GM12878 (cell line): ENCODE measurements at regions not wholly inside any gene's neighbourhood (a gene's known extent, or its start where the extent isn't known, plus 50 kb on each side); places are given as distances from the start of the nearest gene placed in this dataset.

Source experiments
- ATAC-seq: fragments of 200-7000 bp; cut with Tn5 transposase; 3 replicates; pipeline ENCODE4 v1.9.1; 2020; ENCODE audit warnings: mild to moderate bottlenecking, moderate library complexity
- BruUV-seq: library from RNA; stranded (reverse); fragments of 400-500 nt; replicated peaks from 2 replicates; lab custom pipeline; 2021; lab: Mats Ljungman, UMichigan
- CTCF ChIA-PET: fragments of 300-600 bp; sonication (Branson Sonifier 250); formaldehyde crosslinking; extraction: SDS; loops from one replicate; lab custom pipeline; 2021; ENCODE audit warnings: inconsistent platforms; lab: Yijun Ruan, JAX
- POLR2A ChIA-PET: fragments of 350-600 bp; formaldehyde crosslinking; extraction: SDS; loops from one replicate; lab custom pipeline; 2021; ENCODE audit warnings: inconsistent platforms; lab: Charles Lee
- RAD21 ChIA-PET: fragments of 300-600 bp; sonication (Branson Sonifier 250); formaldehyde crosslinking; loops from one replicate; lab custom pipeline; 2023; ENCODE audit warnings: antibody characterized with exemption; ENCODE audit not compliant: unreplicated experiment; lab: Charles Lee
- SMC1A ChIA-PET: fragments of 300-600 bp; sonication (Branson Sonifier 250); formaldehyde crosslinking; loops from one replicate; lab custom pipeline; 2023; ENCODE audit not compliant: unreplicated experiment, uncharacterized antibody; lab: Charles Lee
- DNase-seq: peaks from one replicate; pipeline ENCODE4 v3.0.0-alpha.2; 2011; ENCODE audit warnings: low read depth, low spot score
- FAIRE-seq: peaks from 3 replicates; lab custom pipeline; 2011; peaks lifted over from hg19 to GRCh38; lab: Jason Lieb, UNC
- H2AFZ ChIP-seq: 2 replicates; pipeline ENCODE4 v1.6.0; 2011; ENCODE audit warnings: low read depth, low read length, control low read depth; ENCODE audit not compliant: control insufficient read depth
- H3K27ac ChIP-seq: 2 replicates; pipeline ENCODE4 v1.5.1; 2011; ENCODE audit warnings: control low read depth; ENCODE audit not compliant: control insufficient read depth, insufficient read depth
- H3K27me3 ChIP-seq, 2 experiments: replicated peaks in 1 of 2; 2 replicates each; pipeline versions ENCODE4 v1.6.0 to v1.6.1; 2011; ENCODE audit warnings: low read length in 1 of 2; ENCODE audit not compliant: control insufficient read depth in 2 of 2, insufficient read depth in 2 of 2
- H3K36me3 ChIP-seq, 2 experiments: 2 replicates each; pipeline ENCODE4 v1.5.1; 2011; ENCODE audit warnings: low read length in 1 of 2; ENCODE audit not compliant: control insufficient read depth in 2 of 2, insufficient read depth in 2 of 2
- H3K4me1 ChIP-seq: 2 replicates; pipeline ENCODE4 v1.6.1; 2011; ENCODE audit warnings: mild to moderate bottlenecking, low read length, moderate library complexity, mixed read lengths; ENCODE audit not compliant: control insufficient read depth, insufficient read depth
- H3K4me2 ChIP-seq: 2 replicates; pipeline ENCODE4 v1.6.0; 2011; ENCODE audit warnings: control low read depth; ENCODE audit not compliant: control insufficient read depth, insufficient read depth
- H3K4me3 ChIP-seq: fragments of 200-600 bp; sonication (generic); 2 replicates; pipeline ENCODE4 v1.5.1; 2016
- H3K79me2 ChIP-seq: 2 replicates; pipeline ENCODE4 v1.6.0; 2011; ENCODE audit warnings: low read length; ENCODE audit not compliant: control insufficient read depth, insufficient read depth
- H3K9ac ChIP-seq: 2 replicates; pipeline ENCODE4 v1.8.0; 2011; ENCODE audit warnings: low read length, control low read depth, mixed read lengths; ENCODE audit not compliant: control insufficient read depth, insufficient read depth
- H3K9me3 ChIP-seq: replicated peaks from 3 replicates; pipeline ENCODE4 v1.5.1; 2011; ENCODE audit warnings: mild to moderate bottlenecking, low read length; ENCODE audit not compliant: control insufficient read depth, insufficient read depth
- H4K20me1 ChIP-seq: 2 replicates; pipeline ENCODE4 v1.6.0; 2011; ENCODE audit not compliant: control insufficient read depth, insufficient read depth
- RAD51 ChIP-seq: fragments of 450-650 bp; IDR thresholded peaks from 2 replicates; pipeline ENCODE4 v1.6.1; 2016; ENCODE audit warnings: moderate library complexity, mild to moderate bottlenecking, inconsistent platforms
- SMC3 ChIP-seq: IDR thresholded peaks from 2 replicates; pipeline ENCODE4 v1.6.1; 2011; ENCODE audit warnings: low read length, improper control_type of control experiment, borderline replicate concordance
- whole genome bisulfite sequencing: methylation state at CpG from one replicate; pipeline ENCODE4 v1.1.6; 2016; ENCODE audit warnings: low lambda C conversion rate; ENCODE audit not compliant: insufficient replicate concordance, insufficient coverage; ENCODE audit errors: missing lambda C conversion rate; 5-methylcytosine and 5-hydroxymethylcytosine counted together
- in situ Hi-C: fragments of 300-500 bp; cut with MboI; formaldehyde crosslinking; loops from 9 replicates; pipeline ENCODE4 v1.14.3; 2018; ENCODE audit warnings: mixed read lengths
- intact Hi-C: fragments of 100-400 bp; cut with micrococcal nuclease; formaldehyde crosslinking; loops from one replicate; pipeline ENCODE4 v1.14.2; 2022; ENCODE audit not compliant: unreplicated experiment
- TF ChIP-seq, protein P1 (sequence below): fragments of 450-650 bp; formaldehyde crosslinking; IDR thresholded peaks from 2 replicates; pipeline ENCODE4 v1.5.0; 2022; ENCODE audit warnings: mild to moderate bottlenecking, missing genetic modification characterization
- TF ChIP-seq, protein P2 (sequence below): fragments of 450-650 bp; IDR thresholded peaks from 2 replicates; pipeline ENCODE4 v1.6.1; 2016; ENCODE audit warnings: mild to moderate bottlenecking
- TF ChIP-seq, protein P3 (sequence below): fragments of 450-650 bp; conservative IDR thresholded peaks from 2 replicates; pipeline ENCODE4 v1.6.1; 2017; ENCODE audit warnings: mild to moderate bottlenecking, moderate library complexity

DNA sequence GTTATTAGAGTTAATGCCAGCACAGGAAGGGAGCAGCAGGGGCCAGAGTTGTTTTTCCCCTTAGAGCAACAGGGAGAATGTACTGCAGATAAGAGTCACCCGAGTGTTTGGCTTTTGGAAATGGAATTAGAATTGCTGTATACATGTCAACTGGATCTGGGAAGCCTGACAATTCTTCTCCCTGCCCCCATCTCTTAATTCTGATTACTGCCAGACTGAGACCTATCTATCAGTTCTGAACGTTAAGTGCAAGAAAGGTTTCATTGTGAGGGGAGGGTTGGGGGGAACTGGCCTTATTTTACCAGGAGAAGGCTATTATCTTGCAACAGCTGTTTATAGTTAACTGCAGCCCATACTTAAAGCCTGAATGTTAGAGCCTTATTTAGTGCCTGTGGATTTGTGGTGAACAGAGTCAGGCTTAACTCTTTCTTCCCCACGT, 424.5 kb upstream of the CDH11 start (continued):
- TF ChIP-seq, protein P1, sequence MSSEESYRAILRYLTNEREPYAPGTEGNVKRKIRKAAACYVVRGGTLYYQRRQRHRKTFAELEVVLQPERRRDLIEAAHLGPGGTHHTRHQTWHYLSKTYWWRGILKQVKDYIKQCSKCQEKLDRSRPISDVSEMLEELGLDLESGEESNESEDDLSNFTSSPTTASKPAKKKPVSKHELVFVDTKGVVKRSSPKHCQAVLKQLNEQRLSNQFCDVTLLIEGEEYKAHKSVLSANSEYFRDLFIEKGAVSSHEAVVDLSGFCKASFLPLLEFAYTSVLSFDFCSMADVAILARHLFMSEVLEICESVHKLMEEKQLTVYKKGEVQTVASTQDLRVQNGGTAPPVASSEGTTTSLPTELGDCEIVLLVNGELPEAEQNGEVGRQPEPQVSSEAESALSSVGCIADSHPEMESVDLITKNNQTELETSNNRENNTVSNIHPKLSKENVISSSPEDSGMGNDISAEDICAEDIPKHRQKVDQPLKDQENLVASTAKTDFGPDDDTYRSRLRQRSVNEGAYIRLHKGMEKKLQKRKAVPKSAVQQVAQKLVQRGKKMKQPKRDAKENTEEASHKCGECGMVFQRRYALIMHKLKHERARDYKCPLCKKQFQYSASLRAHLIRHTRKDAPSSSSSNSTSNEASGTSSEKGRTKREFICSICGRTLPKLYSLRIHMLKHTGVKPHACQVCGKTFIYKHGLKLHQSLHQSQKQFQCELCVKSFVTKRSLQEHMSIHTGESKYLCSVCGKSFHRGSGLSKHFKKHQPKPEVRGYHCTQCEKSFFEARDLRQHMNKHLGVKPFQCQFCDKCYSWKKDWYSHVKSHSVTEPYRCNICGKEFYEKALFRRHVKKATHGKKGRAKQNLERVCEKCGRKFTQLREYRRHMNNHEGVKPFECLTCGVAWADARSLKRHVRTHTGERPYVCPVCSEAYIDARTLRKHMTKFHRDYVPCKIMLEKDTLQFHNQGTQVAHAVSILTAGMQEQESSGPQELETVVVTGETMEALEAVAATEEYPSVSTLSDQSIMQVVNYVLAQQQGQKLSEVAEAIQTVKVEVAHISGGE (CRISPR knock-in tag): no peak

DNA sequence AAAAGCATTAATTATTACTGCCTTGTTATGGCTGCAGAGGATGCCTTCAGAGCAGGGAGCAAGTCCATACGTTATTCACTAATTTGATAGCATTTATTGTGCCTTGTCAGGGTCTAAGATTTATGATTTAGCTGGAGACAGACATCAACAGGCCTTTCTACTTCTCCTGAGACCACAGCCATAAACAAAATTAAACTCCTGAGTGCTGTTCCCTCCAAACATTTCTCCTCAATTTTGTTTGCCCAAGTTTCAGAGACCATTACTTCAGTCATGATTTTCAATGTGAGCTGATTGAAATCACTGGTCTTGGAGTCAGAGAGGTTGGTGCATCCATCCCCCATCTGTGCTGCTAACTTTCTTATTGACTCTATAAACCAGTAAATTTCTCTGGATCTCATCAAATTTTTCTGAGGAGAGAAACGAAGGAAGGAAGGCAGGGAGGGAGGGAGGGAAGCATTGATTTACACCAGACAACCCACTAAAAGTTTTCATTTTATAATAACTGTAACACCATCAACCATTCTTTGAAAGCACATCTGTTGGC, 423.6 kb upstream of the CDH11 start:
- no peak for DNase-seq
- ChIA-PET SMC1A (interaction anchor here (0.8 kb wide), 1 partner anchor 8 kb away, joined by 3 read pairs; no protein-coding TSS in a partner anchor), RAD21 (no interaction called here), POLR2A (no interaction called here), CTCF (no interaction called here)
- BruUV-seq: no TSS peak
- Histone ChIP-seq H3K27ac (no peak overlapping the region), H3K79me2 (no peaks in the 10 kb centered on the region), H3K36me3 (no peaks in the 10 kb centered on the region), H3K9me3 (no peaks in the 10 kb centered on the region), H3K9ac (no peak overlapping the region), H3K4me1 (no peaks in the 10 kb centered on the region), H3K4me2 (no peak overlapping the region), H3K27me3 (no peaks in the 10 kb centered on the region), H3K4me3 (no peak overlapping the region), H4K20me1 (no peaks in the 10 kb centered on the region), H2AFZ (no peak overlapping the region)
- intact Hi-C loops: no loop called here
- no peak for FAIRE-seq
- in situ Hi-C loops: loop anchor here (10.0 kb wide), 1 partner anchor 61 kb away; no protein-coding TSS in a partner anchor
- 2% methylated on average over 2 of the region's 2 CpGs for WGBS
- TF ChIP-seq, protein P2, sequence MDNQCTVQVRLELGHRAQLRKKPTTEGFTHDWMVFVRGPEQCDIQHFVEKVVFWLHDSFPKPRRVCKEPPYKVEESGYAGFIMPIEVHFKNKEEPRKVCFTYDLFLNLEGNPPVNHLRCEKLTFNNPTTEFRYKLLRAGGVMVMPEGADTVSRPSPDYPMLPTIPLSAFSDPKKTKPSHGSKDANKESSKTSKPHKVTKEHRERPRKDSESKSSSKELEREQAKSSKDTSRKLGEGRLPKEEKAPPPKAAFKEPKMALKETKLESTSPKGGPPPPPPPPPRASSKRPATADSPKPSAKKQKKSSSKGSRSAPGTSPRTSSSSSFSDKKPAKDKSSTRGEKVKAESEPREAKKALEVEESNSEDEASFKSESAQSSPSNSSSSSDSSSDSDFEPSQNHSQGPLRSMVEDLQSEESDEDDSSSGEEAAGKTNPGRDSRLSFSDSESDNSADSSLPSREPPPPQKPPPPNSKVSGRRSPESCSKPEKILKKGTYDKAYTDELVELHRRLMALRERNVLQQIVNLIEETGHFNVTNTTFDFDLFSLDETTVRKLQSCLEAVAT: no peak
- TF ChIP-seq RAD51: no peak
- TF ChIP-seq, protein P3, sequence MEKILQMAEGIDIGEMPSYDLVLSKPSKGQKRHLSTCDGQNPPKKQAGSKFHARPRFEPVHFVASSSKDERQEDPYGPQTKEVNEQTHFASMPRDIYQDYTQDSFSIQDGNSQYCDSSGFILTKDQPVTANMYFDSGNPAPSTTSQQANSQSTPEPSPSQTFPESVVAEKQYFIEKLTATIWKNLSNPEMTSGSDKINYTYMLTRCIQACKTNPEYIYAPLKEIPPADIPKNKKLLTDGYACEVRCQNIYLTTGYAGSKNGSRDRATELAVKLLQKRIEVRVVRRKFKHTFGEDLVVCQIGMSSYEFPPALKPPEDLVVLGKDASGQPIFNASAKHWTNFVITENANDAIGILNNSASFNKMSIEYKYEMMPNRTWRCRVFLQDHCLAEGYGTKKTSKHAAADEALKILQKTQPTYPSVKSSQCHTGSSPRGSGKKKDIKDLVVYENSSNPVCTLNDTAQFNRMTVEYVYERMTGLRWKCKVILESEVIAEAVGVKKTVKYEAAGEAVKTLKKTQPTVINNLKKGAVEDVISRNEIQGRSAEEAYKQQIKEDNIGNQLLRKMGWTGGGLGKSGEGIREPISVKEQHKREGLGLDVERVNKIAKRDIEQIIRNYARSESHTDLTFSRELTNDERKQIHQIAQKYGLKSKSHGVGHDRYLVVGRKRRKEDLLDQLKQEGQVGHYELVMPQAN: no peak
- no peak for TF ChIP-seq SMC3
- no peak for ATAC-seq
